Myocyte (in vitro differentiated cells): ENCODE measurements at regions not wholly inside any gene's neighbourhood (a gene's known extent, or its start where the extent isn't known, plus 50 kb on each side); places are given as distances from the start of the nearest gene placed in this dataset.

Experiments
- DNase-seq: peaks from one replicate; pipeline ENCODE4 v3.0.0-alpha.2; 2012; ENCODE audit warnings: low read depth

GRCh38 chr6:19502301-19502700 is 334.9 kb upstream of the ID4 start:
- no peak for DNase-seq

- no peak for DNase-seq
These were observed 321.2 kb upstream of the ID4 start for GRCh38 chr6:19515939-19516338.

GRCh38 chr6:19519941-19520340 is 317.2 kb upstream of the ID4 start:
- no peak for DNase-seq

- no peak for DNase-seq
These were observed 312.6 kb upstream of the ID4 start for GRCh38 chr6:19524366-19525186.

GRCh38 chr6:19525673-19526072 is 311.5 kb upstream of the ID4 start:
- DNase-seq, result no peak

GRCh38 chr6:19530188-19530587 is 307.0 kb upstream of the ID4 start:
- no peak for DNase-seq

GRCh38 chr6:19535351-19535750 is 301.8 kb upstream of the ID4 start:
- no peak for DNase-seq

- no peak for DNase-seq
These were observed 300.3 kb upstream of the ID4 start for GRCh38 chr6:19536838-19537237.

GRCh38 chr6:19538096-19538495 is 299.1 kb upstream of the ID4 start:
- DNase-seq, result no peak

GRCh38 chr6:19547507-19547906 is 289.7 kb upstream of the ID4 start:
- no peak for DNase-seq

- DNase-seq, result no peak
These were observed 288.1 kb upstream of the ID4 start for GRCh38 chr6:19549109-19549508.

- DNase-seq, result no peak
These were observed 286.8 kb upstream of the ID4 start for GRCh38 chr6:19550380-19550779.

- no peak for DNase-seq
These were observed 285.6 kb upstream of the ID4 start for GRCh38 chr6:19551611-19552010.

GRCh38 chr6:19552076-19552475 is 285.1 kb upstream of the ID4 start:
- no peak for DNase-seq

GRCh38 chr6:19552588-19552987 is 284.6 kb upstream of the ID4 start:
- no peak for DNase-seq

GRCh38 chr6:19554356-19555225 is 282.6 kb upstream of the ID4 start:
- DNase-seq, result peak; percentile 0

- DNase-seq, result no peak
These were observed 280.0 kb upstream of the ID4 start for GRCh38 chr6:19557191-19557590.

- no peak for DNase-seq
These were observed 279.0 kb upstream of the ID4 start for GRCh38 chr6:19558201-19558600.

GRCh38 chr6:19558934-19559333 is 278.2 kb upstream of the ID4 start:
- no peak for DNase-seq

GRCh38 chr6:19562468-19562867 is 274.7 kb upstream of the ID4 start:
- no peak for DNase-seq

GRCh38 chr6:19569563-19569962 is 267.6 kb upstream of the ID4 start:
- DNase-seq, result no peak

- no peak for DNase-seq
These were observed 266.0 kb upstream of the ID4 start for GRCh38 chr6:19571176-19571575.

GRCh38 chr6:19578481-19578880 is 258.7 kb upstream of the ID4 start:
- no peak for DNase-seq
